HG03025 (cell line): ENCODE measurements at regions not wholly inside any gene's neighbourhood (a gene's known extent, or its start where the extent isn't known, plus 50 kb on each side); places are given as distances from the start of the nearest gene placed in this dataset.

Experiments used
- ATAC-seq: cut with Tn5 transposase; IDR thresholded peaks from one replicate; pipeline ENCODE4 v1.9.1; 2021; ENCODE audit warnings: mild to moderate bottlenecking, moderate library complexity; ENCODE audit not compliant: unreplicated experiment, low FRiP score

GRCh38 chr3:59698091-59698490 is 648.3 kb upstream of the CFAP20DC start:
- ATAC-seq: no peak

- ATAC-seq: no peak
Measured at GRCh38 chr3:59696783-59697182, 647.0 kb upstream of the CFAP20DC start.

- no peak for ATAC-seq
Measured at GRCh38 chr3:59695860-59696259, 646.0 kb upstream of the CFAP20DC start.

DNA sequence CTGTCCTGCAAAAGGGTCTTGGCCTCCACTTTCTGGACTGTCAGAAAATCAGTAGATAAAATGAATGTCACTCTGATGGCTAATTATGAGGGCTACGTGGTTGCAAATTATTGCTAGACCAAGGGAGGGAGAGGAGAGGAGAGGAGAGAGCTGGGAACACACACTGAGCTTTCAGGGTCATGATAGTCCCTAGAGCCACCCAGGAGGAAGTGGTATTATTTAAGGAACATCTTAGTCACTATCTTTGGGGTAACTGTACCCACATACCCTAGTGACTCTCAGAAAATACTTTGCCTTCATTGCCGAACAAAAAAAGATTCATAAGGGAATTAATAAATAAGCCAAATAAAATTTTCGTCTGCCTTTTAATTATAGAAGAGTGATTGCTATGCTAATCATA is 642.3 kb upstream of the CFAP20DC start:
- no peak for ATAC-seq

- no peak for ATAC-seq
Measured at GRCh38 chr3:59690886-59691285, 641.1 kb upstream of the CFAP20DC start.

GRCh38 chr3:59688636-59689035 is 638.8 kb upstream of the CFAP20DC start:
- ATAC-seq: no peak

DNA sequence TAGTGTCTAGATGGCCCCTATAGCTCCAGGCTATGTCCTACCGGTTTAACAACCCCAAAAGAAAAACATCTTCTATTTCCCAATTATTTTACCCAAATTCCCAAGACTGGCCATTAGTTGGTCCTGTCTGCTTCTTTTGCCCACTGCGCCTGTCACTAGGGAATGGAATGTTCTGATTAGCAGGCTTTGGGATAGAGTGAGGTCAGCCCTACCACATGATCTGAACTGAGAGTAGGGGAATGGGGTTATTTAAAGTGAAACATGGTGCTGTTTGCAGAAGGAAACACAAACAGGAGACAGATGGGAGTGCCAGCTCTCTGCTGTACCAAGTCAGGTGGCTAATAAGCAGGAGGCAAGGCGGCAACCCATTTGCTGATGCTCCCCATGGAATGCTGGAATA is 635.6 kb upstream of the CFAP20DC start:
- ATAC-seq: no peak

DNA sequence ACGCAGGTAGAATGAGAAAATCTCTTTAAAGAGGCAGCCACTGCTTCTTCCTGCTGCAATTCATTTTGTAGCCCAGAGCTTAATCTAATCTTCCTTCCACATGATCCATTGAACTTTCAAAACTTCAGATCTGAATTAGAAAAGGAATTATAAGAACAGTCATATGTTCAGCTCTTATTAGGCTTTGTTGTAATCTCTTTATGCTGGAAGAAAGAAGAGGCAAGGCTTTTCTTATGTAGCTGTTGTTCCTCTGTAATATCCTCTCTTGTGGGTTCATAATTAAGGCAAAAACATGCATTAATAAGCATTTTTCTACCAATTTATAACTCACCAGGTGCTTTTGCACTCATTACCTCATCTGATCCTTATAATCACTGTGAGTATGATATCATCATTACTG is 634.9 kb upstream of the CFAP20DC start:
- no peak for ATAC-seq

- ATAC-seq: no peak
Measured at GRCh38 chr3:59680919-59681318, 631.1 kb upstream of the CFAP20DC start.

- ATAC-seq: no peak
Measured at GRCh38 chr3:59677747-59678702, 628.2 kb upstream of the CFAP20DC start.

GRCh38 chr3:59675495-59675894 is 625.7 kb upstream of the CFAP20DC start:
- no peak for ATAC-seq

DNA sequence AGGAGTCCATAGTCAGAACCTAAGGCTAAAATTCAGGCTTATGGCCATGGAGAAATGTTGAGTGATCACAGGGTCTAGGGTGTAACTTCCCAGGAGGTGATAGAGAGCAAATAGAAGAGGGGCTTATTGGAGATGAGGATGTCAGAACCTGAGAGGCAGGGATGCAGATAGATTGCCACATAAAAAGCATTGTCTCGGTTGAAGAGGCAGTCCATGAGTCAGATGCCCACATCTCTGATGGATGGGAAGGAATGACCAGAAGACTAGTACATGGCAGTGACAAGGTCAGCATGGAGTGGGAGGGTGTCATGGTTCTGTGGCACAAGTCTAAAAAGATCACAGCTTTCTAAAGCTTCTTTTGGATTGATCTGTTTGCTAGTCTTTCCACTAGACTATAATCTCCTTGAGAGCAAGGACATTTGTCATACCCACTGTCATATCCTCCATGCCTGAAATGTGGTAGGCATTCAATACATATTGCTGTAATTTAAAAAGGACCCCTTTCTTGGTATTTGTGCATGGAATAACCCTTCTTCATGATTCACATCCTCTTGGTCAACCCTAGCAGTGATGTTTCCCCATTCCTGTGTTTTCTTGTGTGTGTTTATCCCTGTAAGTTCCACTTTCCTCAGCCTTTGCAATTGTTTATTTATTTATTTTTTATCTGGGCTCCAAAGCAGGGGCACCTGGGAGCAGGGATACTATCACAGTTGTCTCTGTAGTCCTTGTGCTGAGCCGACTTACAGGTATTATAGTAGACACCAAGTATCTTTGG is 613.4 kb upstream of the CFAP20DC start:
- no peak for ATAC-seq

DNA sequence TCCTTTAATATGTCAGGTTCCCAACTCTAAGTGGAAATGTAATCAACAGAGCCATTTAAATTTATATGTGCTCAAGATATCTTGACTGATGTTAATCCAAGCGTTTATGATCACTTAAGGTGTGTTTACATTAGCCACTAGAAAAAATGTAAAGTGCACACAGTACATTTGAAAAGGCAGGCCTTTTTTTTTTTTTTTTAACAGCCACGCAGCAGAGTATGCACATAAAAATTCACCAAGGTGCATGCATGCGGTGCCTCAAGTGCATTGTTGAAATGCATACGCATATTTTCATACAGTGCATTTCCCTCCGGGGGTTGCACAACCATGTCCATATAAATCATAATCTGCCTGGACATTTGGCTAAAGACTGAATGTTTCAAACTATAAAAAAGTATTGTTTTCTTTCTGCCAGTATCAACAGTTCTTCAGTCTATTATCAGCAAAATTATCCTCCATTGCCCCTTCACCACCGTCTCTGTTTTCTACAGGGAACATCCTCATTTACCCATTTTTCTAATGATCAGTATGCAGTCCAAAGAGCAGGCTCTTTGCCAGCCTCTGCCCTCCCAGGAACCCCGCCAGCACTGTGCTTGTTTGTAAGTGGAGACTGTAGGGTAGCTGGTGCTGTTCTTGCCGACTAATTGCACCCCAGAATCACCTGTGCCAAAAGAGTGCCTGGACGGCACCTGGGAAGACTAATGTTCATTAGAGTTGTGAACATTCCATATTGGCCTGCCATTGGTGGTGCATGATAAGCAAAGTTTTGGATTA is 611.2 kb upstream of the CFAP20DC start:
- no peak for ATAC-seq

DNA sequence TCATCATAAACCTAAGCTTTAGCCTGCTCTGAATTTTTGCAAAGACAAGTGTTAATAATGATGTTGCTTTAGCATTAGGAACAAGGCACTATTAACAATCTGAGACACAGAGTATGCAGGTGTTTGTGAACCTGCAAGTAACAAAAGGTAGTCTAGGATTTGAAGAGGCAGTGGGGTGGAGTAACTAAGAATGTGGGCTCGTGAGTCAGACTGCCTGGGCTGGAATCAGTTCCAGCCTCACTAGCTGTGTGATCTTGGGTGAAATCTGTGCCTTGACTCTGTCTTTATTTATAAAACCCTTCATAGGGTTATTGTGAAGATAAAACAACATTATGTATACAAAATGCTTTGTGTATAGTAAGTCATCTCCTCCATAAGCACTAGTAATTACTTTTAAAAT is 610.6 kb upstream of the CFAP20DC start:
- ATAC-seq: no peak

DNA sequence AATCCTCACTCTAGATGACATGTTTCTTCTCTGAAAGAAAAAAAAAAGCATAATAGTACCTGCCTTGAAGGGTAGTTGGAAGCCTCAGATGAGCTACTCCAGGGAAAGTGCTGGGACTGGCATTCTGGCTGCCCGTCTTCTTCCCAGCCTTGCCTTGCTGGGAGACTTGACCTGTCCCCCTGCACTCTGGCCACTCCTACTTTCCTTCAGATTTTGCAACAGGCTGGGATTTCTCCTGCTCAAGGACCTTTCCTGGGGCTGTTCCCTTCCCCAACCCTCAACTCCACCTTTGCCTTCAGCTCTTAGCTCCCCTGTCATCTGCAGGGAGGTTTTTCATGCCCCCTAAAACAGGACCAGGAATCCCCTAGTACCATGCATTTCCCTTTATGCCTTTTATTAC is 609.9 kb upstream of the CFAP20DC start:
- no peak for ATAC-seq

DNA sequence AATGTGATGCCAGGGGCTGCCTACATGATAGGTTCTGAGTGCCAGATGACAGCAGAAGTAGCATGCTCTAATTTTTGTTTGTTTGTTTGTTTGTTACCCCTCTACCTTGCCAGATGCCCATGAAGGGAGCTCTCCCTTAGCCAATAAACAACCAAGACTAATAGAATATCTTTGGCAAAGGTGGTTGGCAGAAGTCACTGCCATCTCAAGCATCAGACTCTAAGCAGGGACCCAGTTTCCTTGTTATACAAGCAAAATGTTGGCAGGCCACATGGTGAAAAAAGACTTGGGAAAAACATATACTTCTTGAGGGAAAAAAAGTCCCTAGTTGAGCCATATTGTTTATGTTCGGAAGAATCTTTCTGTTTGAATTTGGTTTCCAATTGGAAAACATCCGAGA is 609.0 kb upstream of the CFAP20DC start:
- ATAC-seq: no peak

DNA sequence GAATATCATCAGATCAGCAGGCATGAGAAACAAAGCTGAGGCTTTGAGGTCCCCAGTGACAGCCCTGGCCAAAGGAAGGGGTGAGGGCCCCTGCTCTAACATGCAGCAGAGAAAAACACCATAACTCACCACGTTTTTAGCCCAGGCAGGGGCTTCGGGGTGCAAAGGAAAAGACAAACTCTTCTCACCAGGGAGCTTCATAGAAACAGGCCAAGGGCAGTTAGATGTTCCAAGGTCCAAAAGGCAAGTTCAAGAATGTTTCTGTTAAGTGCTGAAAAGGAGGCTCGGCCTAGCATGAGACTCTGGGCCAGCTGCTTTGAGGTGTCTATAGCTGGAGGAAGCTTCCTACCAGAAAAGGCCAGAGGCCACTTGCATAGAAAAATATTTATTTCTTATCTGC is 608.4 kb upstream of the CFAP20DC start:
- ATAC-seq: no peak

DNA sequence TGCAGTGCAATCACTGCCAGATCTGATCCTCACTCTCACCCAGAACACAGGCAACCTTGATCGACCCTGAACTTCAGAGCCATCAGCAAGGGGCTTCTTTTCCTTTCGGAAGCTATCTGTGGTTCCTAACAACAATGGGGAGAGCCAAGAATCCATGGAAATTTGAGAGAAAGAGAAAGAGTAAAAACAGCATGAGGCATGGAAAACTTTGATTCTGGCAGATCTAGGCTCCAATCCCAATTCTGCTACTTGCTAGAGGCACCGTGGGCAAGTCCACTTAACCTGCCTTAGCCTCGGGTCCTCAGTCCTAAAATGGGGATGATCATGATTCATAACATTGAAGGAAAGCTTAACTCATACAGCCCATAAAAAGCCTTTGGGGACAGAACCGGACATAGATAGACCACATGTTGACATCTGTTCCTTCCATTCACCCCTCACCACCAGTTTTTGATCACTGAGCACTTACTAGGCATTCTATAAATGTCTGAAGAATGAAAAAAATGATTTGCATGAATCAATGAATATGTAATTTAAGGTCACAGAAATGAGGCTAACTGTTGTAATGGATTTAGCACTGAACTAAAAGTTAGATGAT is 605.7 kb upstream of the CFAP20DC start:
- no peak for ATAC-seq

DNA sequence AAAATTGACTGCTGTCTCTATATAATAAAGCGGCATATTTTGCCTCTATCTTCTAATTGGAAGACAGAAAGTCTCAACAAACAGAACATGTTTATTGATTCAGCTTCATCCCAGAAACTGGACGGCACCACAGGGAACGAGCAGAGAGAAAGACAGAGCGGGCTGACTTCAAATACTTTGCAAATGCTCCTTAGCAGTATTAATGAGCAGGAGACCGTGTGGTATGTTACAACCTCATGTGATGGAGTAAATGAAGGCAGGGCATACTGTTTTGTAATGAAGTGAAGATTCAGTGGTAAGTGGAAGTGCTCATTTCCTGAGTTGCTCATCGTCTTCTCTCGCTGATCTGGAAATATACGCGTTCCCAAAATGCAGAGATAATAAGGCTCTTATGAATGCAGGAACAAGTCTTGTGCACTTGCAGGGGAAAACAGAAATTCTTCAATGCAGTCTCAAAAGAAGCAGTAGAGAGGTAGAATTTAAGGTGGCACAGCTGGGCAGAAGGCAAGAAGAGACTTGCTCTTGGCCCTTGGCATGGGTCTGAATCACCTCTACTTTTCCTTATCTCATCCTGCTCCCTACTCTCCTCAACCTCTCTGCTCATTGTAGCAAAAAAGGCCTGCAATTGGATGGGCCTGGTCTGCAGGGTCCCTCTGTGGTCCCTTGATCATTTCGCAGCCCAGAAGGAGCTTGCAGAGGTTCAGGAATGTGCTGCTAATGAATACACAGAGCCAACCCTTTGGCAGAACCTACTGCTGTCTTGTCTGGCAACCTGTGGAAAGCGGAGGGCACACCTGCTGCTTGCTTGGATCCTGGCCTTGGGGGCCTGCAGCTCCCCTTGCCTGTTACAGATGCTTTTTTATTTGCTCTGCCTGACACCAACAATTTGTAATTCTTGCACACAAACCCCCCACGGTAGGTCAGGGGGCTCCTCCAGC is 604.9 kb upstream of the CFAP20DC start:
- no peak for ATAC-seq

DNA sequence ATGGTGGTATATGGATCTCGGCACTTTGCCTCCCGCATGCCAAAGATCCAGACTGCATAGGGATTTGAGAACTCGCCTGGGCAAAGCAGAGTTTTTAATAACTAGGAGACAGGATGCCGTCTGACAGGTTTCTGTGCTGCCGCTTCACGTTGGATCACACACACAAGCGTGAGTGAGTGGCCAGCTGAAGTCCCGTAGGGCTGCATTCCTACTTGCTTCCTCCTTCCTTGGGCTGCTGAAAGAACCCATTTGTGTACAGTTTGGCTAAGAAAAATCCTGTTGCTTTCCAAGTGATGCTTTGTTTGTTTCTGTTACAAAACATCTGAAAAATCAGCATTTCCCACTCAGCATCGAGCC is 604.3 kb upstream of the CFAP20DC start:
- no peak for ATAC-seq
